ENCODE measurements at regions not wholly inside any gene's neighbourhood (a gene's known extent, or its start where the extent isn't known, plus 50 kb on each side); places are given as distances from the start of the nearest gene placed in this dataset.

DNA sequence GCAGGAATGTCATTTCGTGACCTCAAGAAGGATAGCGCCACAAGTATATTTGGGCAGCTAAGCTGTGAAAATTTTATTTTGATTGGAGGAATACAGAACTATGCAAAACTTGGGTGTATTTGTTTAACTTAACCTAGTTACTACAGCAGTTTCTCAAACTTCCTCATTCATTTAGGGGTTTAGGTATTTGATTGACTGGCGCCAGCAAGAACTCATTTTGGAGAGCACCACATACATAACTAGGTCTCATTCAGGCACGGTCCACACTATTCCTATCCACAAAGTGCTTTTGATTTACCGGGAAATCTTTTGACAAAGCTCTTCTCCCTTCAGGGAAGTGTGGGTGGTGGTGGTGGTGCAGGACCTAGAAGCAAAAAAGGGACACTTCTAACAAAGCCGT lies 155.1 kb upstream of the NRIP1 start:
- intact Hi-C loops (cut with micrococcal nuclease), result no loop called here
- H3K4me1 ChIP-seq (replicated peaks in 1 of 2; ENCODE audit: control insufficient read depth in 2 of 2, insufficient read depth in 2 of 2, low read length in 2 of 2), result no peaks in the 10 kb centered on the region
- no peak overlapping the region for H3K4me3 ChIP-seq
- no peaks in the 10 kb centered on the region for H3K27me3 ChIP-seq (ENCODE audit: control insufficient read depth in 2 of 2, insufficient read depth in 2 of 2, low read length in 2 of 2)
- 28% methylated on average over 5 of the region's 6 CpGs for WGBS (ENCODE audit: insufficient coverage, low coverage, missing lambda C conversion rate)
- BruUV-seq (replicated peaks), result no TSS peak
- H3K4me2 ChIP-seq (ENCODE audit: insufficient read depth, low read length), result no peak overlapping the region
- peak overlapping the region; percentile 76 for H2AFZ ChIP-seq (ENCODE audit: low read depth, low read length)
- H3K27ac ChIP-seq (ENCODE audit: extremely low read depth, low read depth, low read length), result no peak overlapping the region
- H3K36me3 ChIP-seq (ENCODE audit: control insufficient read depth, insufficient read depth, low read length), result no peaks in the 10 kb centered on the region
- DNase-seq (ENCODE audit: extremely low read depth in 1 of 4, low spot score in 3 of 4) (no peak), FAIRE-seq (no peak), ATAC-seq (no peak)
- no peaks in the 10 kb centered on the region for H3K9me1 ChIP-seq (ENCODE audit: control insufficient read depth, insufficient read depth, low read length)
- TF ChIP-seq PKNOX1 (IDR thresholded peaks at IDR 0.05), result peak; percentile 80
- TF ChIP-seq NR1H2 (CRISPR knock-in tag; IDR thresholded peaks at IDR 0.05), result no peak
- TF ChIP-seq HMBOX1 (IDR thresholded peaks at IDR 0.05), result peak; percentile 68
- no peaks in the 10 kb centered on the region for H3K9me3 ChIP-seq (replicated peaks; ENCODE audit: control insufficient read depth, insufficient read depth, low read depth, low read length)
- ChIA-PET CTCF (ENCODE audit: low intra/inter-chr PET ratio) (no interaction called here), POLR2A (no interaction called here)
- H3K79me2 ChIP-seq (ENCODE audit: control insufficient read depth, insufficient read depth, low read length), result no peaks in the 10 kb centered on the region
- H3K9ac ChIP-seq (ENCODE audit: insufficient read depth in 1 of 2, low read depth in 2 of 2, low read length in 2 of 2), result no peak overlapping the region
- no peaks in the 10 kb centered on the region for H4K20me1 ChIP-seq (replicated peaks; ENCODE audit: control insufficient read depth, insufficient read depth, low read length)
- in situ Hi-C loops (cut with MboI), result no loop called here

DNA sequence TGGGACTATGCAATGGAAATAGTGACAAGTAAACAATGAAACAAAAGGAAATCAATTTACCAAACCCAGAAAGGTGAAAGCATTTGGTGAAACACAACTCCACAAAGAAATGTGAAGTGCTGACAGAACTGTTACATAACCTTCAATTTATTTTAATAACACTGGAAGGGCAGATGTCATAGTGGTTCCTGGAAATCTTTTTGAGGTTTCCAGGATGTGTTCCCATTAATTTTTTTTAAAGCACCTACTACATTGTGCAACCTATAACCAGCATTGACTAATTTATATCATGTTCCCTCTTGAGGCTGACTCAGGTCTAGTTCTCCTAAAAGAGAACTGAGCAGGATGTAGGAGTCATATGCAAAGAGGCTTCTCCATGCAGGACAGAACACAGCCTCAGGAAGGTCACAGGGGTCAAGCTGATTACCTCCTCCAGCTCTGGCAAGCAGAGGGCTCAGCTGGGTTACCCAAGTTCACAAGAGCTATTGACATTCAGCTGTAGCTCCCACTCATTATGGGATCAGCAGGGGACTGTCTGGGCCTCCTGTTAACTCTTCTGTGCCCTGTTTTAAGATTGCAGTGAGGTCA lies 157.1 kb upstream of the NRIP1 start:
- Histone ChIP-seq H3K4me2 (ENCODE audit: insufficient read depth, low read length) (no peak overlapping the region), H2AFZ (ENCODE audit: low read depth, low read length) (no peak overlapping the region), H3K4me1 (replicated peaks in 1 of 2; ENCODE audit: control insufficient read depth in 2 of 2, insufficient read depth in 2 of 2, low read length in 2 of 2) (no peaks in the 10 kb centered on the region), H3K9me3 (replicated peaks; ENCODE audit: control insufficient read depth, insufficient read depth, low read depth, low read length) (no peaks in the 10 kb centered on the region), H3K9ac (ENCODE audit: insufficient read depth in 1 of 2, low read depth in 2 of 2, low read length in 2 of 2) (no peak overlapping the region), H4K20me1 (replicated peaks; ENCODE audit: control insufficient read depth, insufficient read depth, low read length) (no peaks in the 10 kb centered on the region), H3K36me3 (ENCODE audit: control insufficient read depth, insufficient read depth, low read length) (no peaks in the 10 kb centered on the region), H3K27ac (ENCODE audit: extremely low read depth, low read depth, low read length) (no peak overlapping the region), H3K4me3 (no peak overlapping the region), H3K9me1 (ENCODE audit: control insufficient read depth, insufficient read depth, low read length) (no peaks in the 10 kb centered on the region), H3K27me3 (ENCODE audit: control insufficient read depth in 2 of 2, insufficient read depth in 2 of 2, low read length in 2 of 2) (no peaks in the 10 kb centered on the region), H3K79me2 (ENCODE audit: control insufficient read depth, insufficient read depth, low read length) (no peaks in the 10 kb centered on the region)
- intact Hi-C loops (cut with micrococcal nuclease) (no loop called here), in situ Hi-C loops (cut with MboI) (no loop called here)
- FAIRE-seq, result no peak
- POLR2A ChIA-PET, result interaction anchor here (0.7 kb wide), 1 partner anchor 13 kb away, joined by 3 read pairs; no protein-coding TSS in a partner anchor
- CTCF ChIA-PET (ENCODE audit: low intra/inter-chr PET ratio), result no interaction called here
- no TSS peak for BruUV-seq (replicated peaks)
- peak in 1 of 4 experiments; percentile 30 for DNase-seq (ENCODE audit: extremely low read depth in 1 of 4, low spot score in 3 of 4)
- ATAC-seq, result no peak
- TF ChIP-seq CEBPG (CRISPR knock-in tag; IDR thresholded peaks at IDR 0.05) (no peak), CEBPG (tag; conservative IDR thresholded peaks at IDR 0.05 in 1 of 2, IDR thresholded peaks at IDR 0.05 in 1 of 2) (peak; percentile 71 to 72; a peak in 3 of 4 replicates), CEBPB (tag; IDR thresholded peaks at IDR 0.05) (peak; percentile 38; the same call in 1 of the 2 replicates), UBTF (IDR thresholded peaks at IDR 0.05; ENCODE audit: borderline replicate concordance in 1 of 2, low read depth in 2 of 2, low read length in 2 of 2) (no peak), NCOA2 (IDR thresholded peaks at IDR 0.05; ENCODE audit: partially characterized antibody in 2 of 2) (no peak), EZH2 (IDR thresholded peaks at IDR 0.05; ENCODE audit: borderline replicate concordance, low read depth, low read length) (no peak)
- TF ChIP-seq, protein P1, sequence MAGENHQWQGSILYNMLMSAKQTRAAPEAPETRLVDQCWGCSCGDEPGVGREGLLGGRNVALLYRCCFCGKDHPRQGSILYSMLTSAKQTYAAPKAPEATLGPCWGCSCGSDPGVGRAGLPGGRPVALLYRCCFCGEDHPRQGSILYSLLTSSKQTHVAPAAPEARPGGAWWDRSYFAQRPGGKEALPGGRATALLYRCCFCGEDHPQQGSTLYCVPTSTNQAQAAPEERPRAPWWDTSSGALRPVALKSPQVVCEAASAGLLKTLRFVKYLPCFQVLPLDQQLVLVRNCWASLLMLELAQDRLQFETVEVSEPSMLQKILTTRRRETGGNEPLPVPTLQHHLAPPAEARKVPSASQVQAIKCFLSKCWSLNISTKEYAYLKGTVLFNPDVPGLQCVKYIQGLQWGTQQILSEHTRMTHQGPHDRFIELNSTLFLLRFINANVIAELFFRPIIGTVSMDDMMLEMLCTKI (IDR thresholded peaks at IDR 0.05; ENCODE audit: partially characterized antibody), result no peak
